HFFc6 (cell line): ENCODE measurements at regions not wholly inside any gene's neighbourhood (a gene's known extent, or its start where the extent isn't known, plus 50 kb on each side); places are given as distances from the start of the nearest gene placed in this dataset.

Experiments used
- DNase-seq: peaks from one replicate; pipeline ENCODE4 v3.0.0-alpha.2; 2018
- H3K27ac Mint-ChIP-seq: 2 replicates; pipeline ENCODE4 v1.8.0; 2020; ENCODE audit warnings: mild to moderate bottlenecking, mixed read lengths
- H3K27me3 Mint-ChIP-seq: 2 replicates; pipeline ENCODE4 v1.8.0; 2021; ENCODE audit warnings: mild to moderate bottlenecking, moderate library complexity, mixed read lengths; ENCODE audit not compliant: insufficient read depth
- H3K36me3 Mint-ChIP-seq: 2 replicates; pipeline ENCODE4 v1.8.0; 2021; ENCODE audit warnings: low read depth, mixed read lengths
- H3K4me1 Mint-ChIP-seq: 2 replicates; pipeline ENCODE4 v1.8.0; 2020; ENCODE audit warnings: low read depth, mixed read lengths
- H3K4me3 Mint-ChIP-seq: 2 replicates; pipeline ENCODE4 v1.8.0; 2020; ENCODE audit warnings: mild to moderate bottlenecking, moderate library complexity, mixed read lengths
- H3K9me3 Mint-ChIP-seq: 2 replicates; pipeline ENCODE4 v1.8.0; 2020; ENCODE audit warnings: mild to moderate bottlenecking, mixed read lengths
- TF ChIP-seq, protein P1 (sequence below): fragments of 200-600 bp; sonication (generic); IDR thresholded peaks from 2 replicates; pipeline ENCODE4 v1.5.0; 2021; ENCODE audit warnings: antibody characterized with exemption, mild to moderate bottlenecking

DNA sequence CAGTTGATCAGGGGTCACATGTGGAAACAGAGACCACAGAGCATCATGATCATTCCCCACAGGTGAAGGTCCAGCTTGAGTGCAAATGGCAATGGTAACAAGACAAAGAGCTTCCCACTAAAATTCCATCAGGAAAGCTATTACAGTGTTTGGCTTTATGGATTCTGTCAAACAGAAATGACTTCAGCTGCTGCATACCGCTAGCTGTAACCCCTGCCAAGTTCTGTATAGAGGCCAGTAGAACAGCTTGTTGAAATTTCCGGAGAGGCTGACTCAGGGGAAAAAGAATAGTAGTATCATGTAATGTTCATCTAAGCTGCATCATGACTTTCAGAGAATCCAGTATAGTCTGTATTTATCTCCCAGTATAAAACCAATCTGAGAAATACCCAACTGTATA is 1704.7 kb downstream of the SLITRK5 start:
- no peak overlapping the region for H3K27ac Mint-ChIP-seq
- no peaks in the 10 kb centered on the region for H3K27me3 Mint-ChIP-seq
- no peak for DNase-seq
- no peaks in the 10 kb centered on the region for H3K4me1 Mint-ChIP-seq
- H3K9me3 Mint-ChIP-seq = peaks cover 24% of the 10 kb centered on the region
- H3K36me3 Mint-ChIP-seq = no peaks in the 10 kb centered on the region
- H3K4me3 Mint-ChIP-seq = no peak overlapping the region
- TF ChIP-seq, protein P1, sequence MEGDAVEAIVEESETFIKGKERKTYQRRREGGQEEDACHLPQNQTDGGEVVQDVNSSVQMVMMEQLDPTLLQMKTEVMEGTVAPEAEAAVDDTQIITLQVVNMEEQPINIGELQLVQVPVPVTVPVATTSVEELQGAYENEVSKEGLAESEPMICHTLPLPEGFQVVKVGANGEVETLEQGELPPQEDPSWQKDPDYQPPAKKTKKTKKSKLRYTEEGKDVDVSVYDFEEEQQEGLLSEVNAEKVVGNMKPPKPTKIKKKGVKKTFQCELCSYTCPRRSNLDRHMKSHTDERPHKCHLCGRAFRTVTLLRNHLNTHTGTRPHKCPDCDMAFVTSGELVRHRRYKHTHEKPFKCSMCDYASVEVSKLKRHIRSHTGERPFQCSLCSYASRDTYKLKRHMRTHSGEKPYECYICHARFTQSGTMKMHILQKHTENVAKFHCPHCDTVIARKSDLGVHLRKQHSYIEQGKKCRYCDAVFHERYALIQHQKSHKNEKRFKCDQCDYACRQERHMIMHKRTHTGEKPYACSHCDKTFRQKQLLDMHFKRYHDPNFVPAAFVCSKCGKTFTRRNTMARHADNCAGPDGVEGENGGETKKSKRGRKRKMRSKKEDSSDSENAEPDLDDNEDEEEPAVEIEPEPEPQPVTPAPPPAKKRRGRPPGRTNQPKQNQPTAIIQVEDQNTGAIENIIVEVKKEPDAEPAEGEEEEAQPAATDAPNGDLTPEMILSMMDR = no peak

DNA sequence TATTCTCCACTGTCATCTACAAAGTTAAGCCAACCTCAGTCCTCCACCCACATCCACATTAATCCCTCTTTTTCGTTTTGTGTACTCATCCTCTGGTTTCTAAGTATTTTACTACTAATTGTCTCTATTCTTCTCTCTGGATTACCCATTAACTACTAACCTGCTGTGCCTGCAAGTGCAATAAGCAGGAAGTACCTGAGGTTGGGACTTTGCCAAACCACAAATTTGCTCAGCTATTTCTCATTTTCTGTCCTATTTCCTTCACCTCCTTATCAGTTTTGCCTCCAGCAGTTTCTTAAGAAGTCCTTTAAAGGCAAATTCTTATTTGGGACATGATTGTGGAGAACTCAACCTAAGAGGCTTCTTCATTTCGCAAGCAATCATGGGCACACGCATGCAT is 1708.9 kb downstream of the SLITRK5 start:
- no peak for DNase-seq
- Mint-ChIP-seq H3K27me3 (no peaks in the 10 kb centered on the region), H3K27ac (no peak overlapping the region), H3K9me3 (peaks cover 24% of the 10 kb centered on the region), H3K36me3 (no peaks in the 10 kb centered on the region), H3K4me3 (no peak overlapping the region), H3K4me1 (no peaks in the 10 kb centered on the region)
- TF ChIP-seq, protein P1 = no peak

DNA sequence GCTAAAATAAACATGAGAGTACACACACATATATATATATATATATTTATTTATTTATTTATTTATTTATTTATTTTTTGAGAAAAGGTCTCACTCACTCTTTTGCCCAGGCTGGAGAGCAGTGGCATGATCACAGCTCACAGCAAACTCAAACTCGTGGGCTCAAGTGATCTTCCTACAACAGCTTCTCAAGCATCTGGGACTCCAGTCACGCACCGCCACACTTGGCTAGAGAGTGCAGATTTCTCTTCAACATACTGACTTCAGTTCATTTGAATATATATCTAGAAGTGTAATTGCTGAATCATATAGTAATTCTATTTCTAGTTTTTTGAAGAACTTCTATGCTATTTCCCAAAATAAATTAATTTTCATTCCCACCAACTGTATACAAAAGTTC is 1711.8 kb downstream of the SLITRK5 start:
- H3K27ac Mint-ChIP-seq = no peak overlapping the region
- TF ChIP-seq, protein P1 = no peak
- H3K4me3 Mint-ChIP-seq = no peak overlapping the region
- peaks cover 6% of the 10 kb centered on the region for H3K36me3 Mint-ChIP-seq
- no peak for DNase-seq
- H3K4me1 Mint-ChIP-seq = no peaks in the 10 kb centered on the region
- H3K9me3 Mint-ChIP-seq = peaks cover 43% of the 10 kb centered on the region
- H3K27me3 Mint-ChIP-seq = no peaks in the 10 kb centered on the region; the same call in 1 of the 2 replicates

DNA sequence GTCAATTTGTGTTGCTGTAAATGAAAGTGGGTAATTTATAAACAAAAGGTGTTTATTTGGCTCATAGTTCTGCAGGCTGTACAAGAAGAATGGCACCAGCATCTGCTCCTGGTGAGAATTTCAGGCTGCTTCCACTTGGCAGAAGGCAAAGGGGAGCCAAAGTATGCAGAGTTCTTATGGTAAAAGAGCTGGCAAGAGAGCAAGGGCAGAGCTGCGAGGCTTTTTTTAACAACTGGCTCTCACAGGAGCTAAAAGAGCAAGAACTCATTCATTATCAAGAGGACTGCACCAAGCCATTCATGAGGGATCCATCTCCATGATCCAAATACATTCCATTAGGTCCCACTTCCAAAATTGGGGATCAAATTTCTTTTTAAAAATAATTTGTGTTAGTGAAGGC is 1712.7 kb downstream of the SLITRK5 start:
- H3K4me1 Mint-ChIP-seq = no peaks in the 10 kb centered on the region
- TF ChIP-seq, protein P1 = no peak
- no peak overlapping the region for H3K27ac Mint-ChIP-seq
- H3K36me3 Mint-ChIP-seq = peaks cover 6% of the 10 kb centered on the region
- H3K27me3 Mint-ChIP-seq = no peaks in the 10 kb centered on the region; the same call in 1 of the 2 replicates
- no peak for DNase-seq
- H3K4me3 Mint-ChIP-seq = no peak overlapping the region
- H3K9me3 Mint-ChIP-seq = peaks cover 39% of the 10 kb centered on the region

DNA sequence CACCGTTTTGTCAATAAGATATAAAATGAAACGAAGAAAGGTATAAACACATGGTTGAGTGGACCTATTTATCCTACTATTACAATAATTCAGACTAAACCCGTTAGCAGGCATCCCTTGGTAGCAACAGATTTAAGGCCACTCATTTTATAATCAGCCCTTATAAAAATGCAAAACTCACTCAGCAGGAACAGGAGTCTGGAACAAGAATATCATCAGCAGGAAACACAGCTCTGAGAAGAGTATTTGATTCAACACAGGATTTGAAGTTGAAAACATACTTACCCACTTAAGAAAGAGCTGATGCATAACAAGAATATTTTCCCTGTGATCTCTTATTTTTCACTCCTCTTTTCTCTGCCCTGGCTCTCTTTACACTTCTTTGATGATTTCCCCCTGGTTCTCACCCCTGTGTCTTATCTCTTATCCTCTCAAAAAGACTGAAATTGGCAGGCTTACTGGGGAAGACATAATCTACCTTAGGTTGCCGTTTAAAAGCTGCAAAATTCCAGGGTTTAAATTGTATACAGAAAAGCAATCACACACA is 1722.7 kb downstream of the SLITRK5 start:
- no peaks in the 10 kb centered on the region for H3K36me3 Mint-ChIP-seq
- TF ChIP-seq, protein P1 = no peak
- H3K27ac Mint-ChIP-seq = no peak overlapping the region
- H3K4me3 Mint-ChIP-seq = no peak overlapping the region
- H3K9me3 Mint-ChIP-seq = peaks cover 30% of the 10 kb centered on the region
- H3K4me1 Mint-ChIP-seq = no peaks in the 10 kb centered on the region
- no peak for DNase-seq
- H3K27me3 Mint-ChIP-seq = no peaks in the 10 kb centered on the region; the same call in 1 of the 2 replicates
